IMR-90 (cell line): ENCODE measurements at regions not wholly inside any gene's neighbourhood (a gene's known extent, or its start where the extent isn't known, plus 50 kb on each side); places are given as distances from the start of the nearest gene placed in this dataset.

Source experiments
- BHLHE40 ChIP-seq: fragments of 150-350 bp; IDR thresholded peaks from 2 replicates; pipeline ENCODE4 v1.6.1; 2016; ENCODE audit warnings: mild to moderate bottlenecking, low read depth, low read length
- CHD1 ChIP-seq: IDR thresholded peaks from 2 replicates; pipeline ENCODE4 v1.6.1; 2012; ENCODE audit warnings: low read depth, low read length, improper control_type of control experiment
- CTCF ChIP-seq: conservative IDR thresholded peaks from 2 replicates; pipeline ENCODE4 v1.5.1; 2012; ENCODE audit warnings: mild to moderate bottlenecking, low read depth, low read length, improper control_type of control experiment
- POLR2A ChIP-seq: IDR thresholded peaks from 2 replicates; pipeline ENCODE4 v1.6.1; 2012; ENCODE audit warnings: mild to moderate bottlenecking, low read depth, low read length
- RAD21 ChIP-seq: IDR thresholded peaks from 2 replicates; pipeline ENCODE4 v1.6.1; 2012; ENCODE audit warnings: low read length, improper control_type of control experiment
- RCOR1 ChIP-seq: IDR thresholded peaks from 2 replicates; pipeline ENCODE4 v1.6.1; 2012; ENCODE audit warnings: mild to moderate bottlenecking, low read length, improper control_type of control experiment; ENCODE audit not compliant: insufficient replicate concordance
- USF2 ChIP-seq: fragments of 150-350 bp; IDR thresholded peaks from 2 replicates; pipeline ENCODE4 v1.6.1; 2017; ENCODE audit warnings: mild to moderate bottlenecking, antibody characterized with exemption, low read length, low read depth
- TF ChIP-seq, protein P1 (sequence below): fragments of 150-350 bp; IDR thresholded peaks from 2 replicates; pipeline ENCODE4 v1.6.1; 2016; ENCODE audit warnings: low read depth, mild to moderate bottlenecking, low read length, moderate library complexity, borderline replicate concordance

DNA sequence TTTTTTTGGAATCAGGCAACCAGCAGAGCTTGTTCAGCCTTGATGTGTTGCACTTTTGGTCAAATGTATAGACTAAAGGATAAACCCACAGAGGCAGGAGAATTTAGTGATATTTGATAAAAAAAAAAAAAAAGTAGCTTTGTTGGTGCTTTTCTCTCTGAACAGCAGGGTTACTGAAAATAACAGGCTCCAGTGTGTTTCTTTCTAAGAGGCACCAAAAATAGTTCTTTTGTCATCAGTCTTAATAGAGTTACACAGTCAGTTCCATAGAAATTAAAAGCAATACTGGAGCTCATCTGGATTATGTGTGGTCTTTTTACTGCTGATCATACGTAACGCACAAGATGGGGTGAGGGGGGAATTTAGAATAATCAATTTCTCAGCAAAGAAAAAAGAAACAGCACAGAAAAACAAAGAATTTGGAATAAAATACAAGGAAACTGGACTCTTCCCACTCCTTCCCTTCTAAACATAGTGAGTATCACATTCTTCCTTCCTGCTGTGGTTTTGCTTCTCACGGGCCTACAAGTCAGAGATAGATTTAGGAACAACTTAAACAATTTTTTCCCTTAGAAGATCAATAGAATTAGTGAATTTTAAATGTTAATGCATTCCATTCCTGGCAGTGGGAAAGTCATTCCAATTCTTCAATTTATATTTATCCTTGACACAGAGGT lies 178.8 kb upstream of the AKR1E2 start:
- no peak for TF ChIP-seq CTCF
- TF ChIP-seq, protein P1, sequence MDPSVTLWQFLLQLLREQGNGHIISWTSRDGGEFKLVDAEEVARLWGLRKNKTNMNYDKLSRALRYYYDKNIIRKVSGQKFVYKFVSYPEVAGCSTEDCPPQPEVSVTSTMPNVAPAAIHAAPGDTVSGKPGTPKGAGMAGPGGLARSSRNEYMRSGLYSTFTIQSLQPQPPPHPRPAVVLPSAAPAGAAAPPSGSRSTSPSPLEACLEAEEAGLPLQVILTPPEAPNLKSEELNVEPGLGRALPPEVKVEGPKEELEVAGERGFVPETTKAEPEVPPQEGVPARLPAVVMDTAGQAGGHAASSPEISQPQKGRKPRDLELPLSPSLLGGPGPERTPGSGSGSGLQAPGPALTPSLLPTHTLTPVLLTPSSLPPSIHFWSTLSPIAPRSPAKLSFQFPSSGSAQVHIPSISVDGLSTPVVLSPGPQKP: no peak
- no peak for TF ChIP-seq POLR2A
- no peak for TF ChIP-seq CHD1
- no peak for TF ChIP-seq USF2
- TF ChIP-seq BHLHE40: no peak
- TF ChIP-seq RCOR1: no peak
- TF ChIP-seq RAD21: no peak
